HUES48 (cell line): ENCODE measurements at regions not wholly inside any gene's neighbourhood (a gene's known extent, or its start where the extent isn't known, plus 50 kb on each side); places are given as distances from the start of the nearest gene placed in this dataset.

Source experiments
- H3K27ac ChIP-seq: one replicate; pipeline ENCODE4 v1.7.0; 2013; ENCODE audit warnings: low read depth, low read length, inconsistent platforms
- H3K27me3 ChIP-seq: 2 replicates; pipeline ENCODE4 v1.6.1; 2013; ENCODE audit warnings: mild to moderate bottlenecking, low read length; ENCODE audit not compliant: control insufficient read depth, insufficient read depth
- H3K36me3 ChIP-seq: 2 replicates; pipeline ENCODE4 v1.6.1; 2013; ENCODE audit warnings: low read length; ENCODE audit not compliant: control insufficient read depth, insufficient read depth
- H3K4me1 ChIP-seq: 2 replicates; pipeline ENCODE4 v1.6.1; 2013; ENCODE audit warnings: mild to moderate bottlenecking, low read length; ENCODE audit not compliant: control insufficient read depth, insufficient read depth
- H3K4me3 ChIP-seq: 2 replicates; pipeline ENCODE4 v1.5.1; 2013; ENCODE audit warnings: mild to moderate bottlenecking, low read depth, low read length
- H3K9ac ChIP-seq: 2 replicates; pipeline ENCODE4 v1.6.1; 2013; ENCODE audit warnings: mild to moderate bottlenecking, low read depth, low read length, moderate library complexity
- H3K9me3 ChIP-seq: 2 replicates; pipeline ENCODE4 v1.6.1; 2013; ENCODE audit warnings: low read length; ENCODE audit not compliant: control insufficient read depth, insufficient read depth

DNA sequence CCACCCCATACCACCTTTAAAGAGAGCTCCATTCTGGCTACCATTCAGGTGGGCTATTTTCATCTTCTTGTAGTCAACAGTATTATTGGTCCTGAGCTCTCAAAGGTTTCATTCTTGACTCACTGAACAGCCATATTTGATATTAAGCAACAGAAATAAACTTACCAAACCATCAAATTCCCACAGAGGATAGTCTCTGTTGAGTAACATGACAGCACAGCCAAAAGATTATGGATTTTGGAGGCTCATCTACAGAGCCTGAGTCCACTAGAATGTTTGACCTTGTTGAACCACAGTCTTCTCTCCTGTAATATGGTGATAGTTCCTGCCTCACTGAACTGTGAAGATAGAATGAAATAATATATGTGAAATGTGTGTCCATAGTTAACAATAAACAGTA is 276.3 kb upstream of the LDB2 start:
- Histone ChIP-seq H3K4me1 (no peaks in the 10 kb centered on the region), H3K36me3 (no peaks in the 10 kb centered on the region), H3K27me3 (no peaks in the 10 kb centered on the region), H3K9me3 (no peaks in the 10 kb centered on the region), H3K9ac (no peak overlapping the region), H3K4me3 (no peak overlapping the region), H3K27ac (no peak overlapping the region)

DNA sequence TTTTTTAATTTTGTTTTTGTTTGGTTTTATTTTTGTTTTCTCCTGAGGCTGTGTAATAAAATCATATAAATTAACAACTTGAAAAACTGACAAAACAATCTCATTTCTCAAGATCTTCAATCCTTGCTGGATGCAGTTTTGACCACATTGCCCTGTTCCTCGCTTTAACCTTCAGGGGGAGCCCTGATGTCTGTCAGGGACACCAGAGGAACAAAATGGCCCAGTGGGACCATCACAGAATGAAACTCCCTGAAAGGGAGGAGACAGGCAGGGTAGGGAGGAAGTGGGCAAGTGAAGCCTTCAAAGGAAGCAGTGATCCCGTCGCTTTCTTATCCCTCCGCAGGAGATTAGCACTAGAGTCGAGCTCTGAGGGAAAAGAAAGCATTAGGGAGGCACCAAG is 274.9 kb upstream of the LDB2 start:
- Histone ChIP-seq H3K36me3 (no peaks in the 10 kb centered on the region), H3K9ac (no peak overlapping the region), H3K9me3 (no peaks in the 10 kb centered on the region), H3K27me3 (no peaks in the 10 kb centered on the region), H3K4me1 (peaks cover 7% of the 10 kb centered on the region), H3K27ac (no peak overlapping the region), H3K4me3 (no peak overlapping the region)

GRCh38 chr4:17170131-17170530 is 271.7 kb upstream of the LDB2 start:
- Histone ChIP-seq H3K36me3 (no peaks in the 10 kb centered on the region), H3K4me1 (peaks cover 15% of the 10 kb centered on the region), H3K4me3 (no peak overlapping the region), H3K9ac (no peak overlapping the region), H3K9me3 (no peaks in the 10 kb centered on the region), H3K27me3 (peaks cover 9% of the 10 kb centered on the region), H3K27ac (no peak overlapping the region)

GRCh38 chr4:17169699-17170098 is 271.3 kb upstream of the LDB2 start:
- Histone ChIP-seq H3K9me3 (no peaks in the 10 kb centered on the region), H3K4me3 (no peak overlapping the region), H3K27ac (no peak overlapping the region), H3K27me3 (peaks cover 9% of the 10 kb centered on the region), H3K9ac (no peak overlapping the region), H3K4me1 (peaks cover 15% of the 10 kb centered on the region), H3K36me3 (no peaks in the 10 kb centered on the region)

DNA sequence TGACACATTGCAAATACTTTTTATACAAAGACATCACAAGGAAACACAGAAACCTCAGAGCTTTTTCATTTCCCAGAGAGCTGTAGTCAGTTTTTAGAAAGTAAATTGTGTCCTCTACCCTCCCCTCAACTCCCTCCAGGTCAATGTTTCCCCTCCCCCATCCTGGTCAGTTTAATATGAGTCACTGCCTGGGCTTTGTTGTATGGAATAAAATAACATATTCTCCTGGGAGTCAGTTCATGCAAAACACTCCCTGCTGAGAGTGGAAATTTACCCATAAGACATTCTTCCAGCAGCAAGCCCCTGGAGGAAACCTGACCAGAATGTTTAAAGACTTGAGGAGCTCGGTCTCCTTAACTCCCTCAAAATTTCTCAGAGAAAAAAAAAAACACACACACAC is 270.1 kb upstream of the LDB2 start:
- Histone ChIP-seq H3K36me3 (no peaks in the 10 kb centered on the region), H3K9me3 (no peaks in the 10 kb centered on the region), H3K9ac (no peak overlapping the region), H3K27me3 (peaks cover 9% of the 10 kb centered on the region), H3K4me1 (peaks cover 15% of the 10 kb centered on the region), H3K4me3 (no peak overlapping the region; the same call in 1 of the 2 replicates), H3K27ac (peak overlapping the region; percentile 74)

GRCh38 chr4:17166954-17167353 is 268.5 kb upstream of the LDB2 start:
- H3K9me3 ChIP-seq: no peaks in the 10 kb centered on the region
- no peak overlapping the region for H3K27ac ChIP-seq
- no peaks in the 10 kb centered on the region for H3K36me3 ChIP-seq
- H3K9ac ChIP-seq: no peak overlapping the region
- H3K27me3 ChIP-seq: peaks cover 9% of the 10 kb centered on the region
- no peak overlapping the region for H3K4me3 ChIP-seq
- H3K4me1 ChIP-seq: peaks cover 17% of the 10 kb centered on the region

GRCh38 chr4:17165286-17165685 is 266.8 kb upstream of the LDB2 start:
- Histone ChIP-seq H3K27ac (no peak overlapping the region), H3K9me3 (no peaks in the 10 kb centered on the region), H3K4me1 (peaks cover 17% of the 10 kb centered on the region), H3K27me3 (peaks cover 9% of the 10 kb centered on the region), H3K4me3 (no peak overlapping the region), H3K9ac (no peak overlapping the region), H3K36me3 (no peaks in the 10 kb centered on the region)

DNA sequence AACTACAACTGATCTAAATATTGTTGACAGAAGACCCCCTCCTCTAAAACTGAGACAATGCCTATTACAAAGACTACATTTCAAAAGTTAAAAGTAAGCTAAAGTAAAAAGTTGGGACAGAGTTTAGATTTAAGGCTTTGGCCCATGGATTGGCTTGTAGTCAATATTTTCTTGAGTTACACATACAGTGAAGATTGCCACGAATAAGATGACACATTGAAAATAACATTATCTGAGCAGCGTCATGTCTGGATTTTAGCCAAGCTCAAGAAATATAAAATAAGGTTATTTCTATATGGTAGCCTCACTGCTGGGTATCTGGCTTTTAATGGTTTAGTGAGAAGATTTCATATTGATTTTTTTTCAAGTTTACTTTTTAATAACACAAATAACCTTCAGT is 266.2 kb upstream of the LDB2 start:
- H3K27ac ChIP-seq: no peak overlapping the region
- H3K4me3 ChIP-seq: no peak overlapping the region
- H3K27me3 ChIP-seq: peaks cover 9% of the 10 kb centered on the region
- H3K9me3 ChIP-seq: no peaks in the 10 kb centered on the region
- H3K4me1 ChIP-seq: peaks cover 17% of the 10 kb centered on the region
- H3K36me3 ChIP-seq: no peaks in the 10 kb centered on the region
- no peak overlapping the region for H3K9ac ChIP-seq

GRCh38 chr4:17163156-17163771 is 264.8 kb upstream of the LDB2 start:
- Histone ChIP-seq H3K4me1 (peaks cover 10% of the 10 kb centered on the region), H3K4me3 (no peak overlapping the region), H3K36me3 (no peaks in the 10 kb centered on the region)

GRCh38 chr4:17157304-17157703 is 258.9 kb upstream of the LDB2 start:
- Histone ChIP-seq H3K27me3 (no peaks in the 10 kb centered on the region), H3K4me3 (no peak overlapping the region), H3K4me1 (peaks cover 18% of the 10 kb centered on the region), H3K9me3 (no peaks in the 10 kb centered on the region), H3K9ac (no peak overlapping the region), H3K27ac (no peak overlapping the region), H3K36me3 (no peaks in the 10 kb centered on the region)

More at GRCh38 chr4:17163156-17163771, 264.8 kb upstream of the LDB2 start:
- no peaks in the 10 kb centered on the region for H3K9me3 ChIP-seq
- no peak overlapping the region for H3K27ac ChIP-seq
- no peak overlapping the region for H3K9ac ChIP-seq
- peaks cover 9% of the 10 kb centered on the region for H3K27me3 ChIP-seq

DNA sequence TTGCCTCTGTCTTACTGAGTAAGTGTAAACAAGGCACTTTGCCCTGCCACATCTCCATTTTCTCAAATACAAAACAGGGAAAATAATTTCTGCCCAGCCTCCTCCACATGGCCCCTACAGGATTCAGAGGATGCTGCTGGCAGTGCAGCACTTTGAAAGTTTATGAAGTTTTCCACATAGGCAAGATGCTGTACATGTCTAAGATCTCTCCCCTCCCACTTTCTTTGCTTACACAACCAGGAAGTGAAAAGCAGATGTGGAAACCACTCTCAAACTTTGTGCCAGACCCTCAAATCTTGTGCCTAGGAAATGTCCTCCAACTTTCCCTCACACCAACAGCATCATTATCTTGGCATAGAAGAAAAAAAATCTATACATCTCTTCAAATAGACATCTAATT is 257.0 kb upstream of the LDB2 start:
- no peak overlapping the region for H3K9ac ChIP-seq

More for the DNA sequence above, 257.0 kb upstream of the LDB2 start:
- Histone ChIP-seq H3K27ac (no peak overlapping the region), H3K36me3 (no peaks in the 10 kb centered on the region), H3K9me3 (no peaks in the 10 kb centered on the region), H3K4me1 (peaks cover 18% of the 10 kb centered on the region), H3K27me3 (no peaks in the 10 kb centered on the region), H3K4me3 (no peak overlapping the region)
